ENCODE measurements at regions not wholly inside any gene's neighbourhood (a gene's known extent, or its start where the extent isn't known, plus 50 kb on each side); places are given as distances from the start of the nearest gene placed in this dataset.

GRCh38 chr6:90868656-90869055, 281.8 kb upstream of the MAP3K7 start:
- TF ChIP-seq, protein P1, sequence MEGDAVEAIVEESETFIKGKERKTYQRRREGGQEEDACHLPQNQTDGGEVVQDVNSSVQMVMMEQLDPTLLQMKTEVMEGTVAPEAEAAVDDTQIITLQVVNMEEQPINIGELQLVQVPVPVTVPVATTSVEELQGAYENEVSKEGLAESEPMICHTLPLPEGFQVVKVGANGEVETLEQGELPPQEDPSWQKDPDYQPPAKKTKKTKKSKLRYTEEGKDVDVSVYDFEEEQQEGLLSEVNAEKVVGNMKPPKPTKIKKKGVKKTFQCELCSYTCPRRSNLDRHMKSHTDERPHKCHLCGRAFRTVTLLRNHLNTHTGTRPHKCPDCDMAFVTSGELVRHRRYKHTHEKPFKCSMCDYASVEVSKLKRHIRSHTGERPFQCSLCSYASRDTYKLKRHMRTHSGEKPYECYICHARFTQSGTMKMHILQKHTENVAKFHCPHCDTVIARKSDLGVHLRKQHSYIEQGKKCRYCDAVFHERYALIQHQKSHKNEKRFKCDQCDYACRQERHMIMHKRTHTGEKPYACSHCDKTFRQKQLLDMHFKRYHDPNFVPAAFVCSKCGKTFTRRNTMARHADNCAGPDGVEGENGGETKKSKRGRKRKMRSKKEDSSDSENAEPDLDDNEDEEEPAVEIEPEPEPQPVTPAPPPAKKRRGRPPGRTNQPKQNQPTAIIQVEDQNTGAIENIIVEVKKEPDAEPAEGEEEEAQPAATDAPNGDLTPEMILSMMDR (conservative IDR thresholded peaks at IDR 0.05 in 1 of 2, IDR thresholded peaks at IDR 0.05 in 1 of 2; ENCODE audit: extremely low read depth in 1 of 2, insufficient read depth in 1 of 2, low read depth in 1 of 2, low read length in 2 of 2): no peak
- no peak for TF ChIP-seq EZH2 (IDR thresholded peaks at IDR 0.05; ENCODE audit: borderline replicate concordance, low read length)

Data from mammary epithelial cell (primary cell).